IPS DF 6.9 (cell line): ENCODE measurements at regions not wholly inside any gene's neighbourhood (a gene's known extent, or its start where the extent isn't known, plus 50 kb on each side); places are given as distances from the start of the nearest gene placed in this dataset.

ENCODE experiments used
- DNase-seq: peaks from one replicate; pipeline ENCODE4 v3.0.0-alpha.2; 2013; ENCODE audit warnings: low read depth, low spot score
- H3K27ac ChIP-seq: one replicate; pipeline ENCODE4 v1.5.1; 2013; ENCODE audit warnings: low read length, control low read depth
- H3K27me3 ChIP-seq: 2 replicates; pipeline ENCODE4 v1.6.1; 2013; ENCODE audit warnings: mild to moderate bottlenecking, low read length; ENCODE audit not compliant: control insufficient read depth, insufficient read depth
- H3K36me3 ChIP-seq: 2 replicates; pipeline ENCODE4 v1.6.1; 2013; ENCODE audit warnings: low read length; ENCODE audit not compliant: control insufficient read depth, insufficient read depth
- H3K4me1 ChIP-seq: 2 replicates; pipeline ENCODE4 v1.6.1; 2013; ENCODE audit warnings: low read length; ENCODE audit not compliant: control insufficient read depth, insufficient read depth
- H3K4me3 ChIP-seq: 2 replicates; pipeline ENCODE4 v1.5.1; 2013; ENCODE audit warnings: mild to moderate bottlenecking, low read length
- H3K9me3 ChIP-seq: 2 replicates; pipeline ENCODE4 v1.6.1; 2013; ENCODE audit warnings: low read length, inconsistent platforms; ENCODE audit not compliant: control insufficient read depth, insufficient read depth
- WGBS: extraction: QIAGEN DNeasy Blood & Tissue Kit; methylation state at CpG from one replicate; pipeline ENCODE4 v1.1.7; 2013; ENCODE audit warnings: mixed read lengths, missing lambda C conversion rate; ENCODE audit not compliant: insufficient read length, insufficient coverage; 5-methylcytosine and 5-hydroxymethylcytosine counted together

GRCh38 chr15:69789648-69790393, 307.9 kb downstream of the TLE3 start:
- Histone ChIP-seq H3K4me3 (no peak overlapping the region), H3K27me3 (no peaks in the 10 kb centered on the region), H3K4me1 (no peaks in the 10 kb centered on the region; the same call in 1 of the 2 replicates), H3K36me3 (no peaks in the 10 kb centered on the region), H3K27ac (no peak overlapping the region), H3K9me3 (no peaks in the 10 kb centered on the region)
- DNase-seq = no peak
- no CpG with 5 or more reads among the region's 9 CpGs for WGBS

- H3K36me3 ChIP-seq = no peaks in the 10 kb centered on the region
- H3K4me3 ChIP-seq = no peak overlapping the region
- no CpG with 5 or more reads among the region's 12 CpGs for WGBS
- H3K27me3 ChIP-seq = no peaks in the 10 kb centered on the region
- no peak for DNase-seq
- H3K4me1 ChIP-seq = peaks cover 1% of the 10 kb centered on the region; the same call in 1 of the 2 replicates
- no peak overlapping the region for H3K27ac ChIP-seq
- H3K9me3 ChIP-seq = no peaks in the 10 kb centered on the region
Measured at GRCh38 chr15:69790632-69791031, 307.1 kb downstream of the TLE3 start.

DNA sequence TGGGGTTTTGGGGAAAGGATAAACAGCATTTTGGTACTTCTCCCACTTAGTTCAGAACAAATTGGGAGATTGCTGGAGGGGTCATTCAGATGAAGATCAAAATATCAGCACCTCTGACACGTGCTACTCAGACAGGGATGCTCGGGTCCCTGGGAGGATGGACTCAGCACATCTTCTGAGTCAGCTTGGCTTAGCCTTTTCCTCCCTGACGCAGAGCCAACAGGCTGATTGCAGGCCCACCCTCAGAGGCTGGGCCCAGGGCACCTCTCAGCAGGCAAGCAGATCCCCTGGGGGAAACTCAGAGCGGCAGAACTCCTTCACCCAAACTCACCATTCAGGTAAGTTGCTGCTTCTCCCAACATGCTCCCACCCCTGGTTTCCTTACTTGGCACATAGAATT, 304.9 kb downstream of the TLE3 start:
- Histone ChIP-seq H3K27me3 (no peaks in the 10 kb centered on the region), H3K4me3 (no peak overlapping the region), H3K27ac (no peak overlapping the region), H3K4me1 (peaks cover 1% of the 10 kb centered on the region; the same call in 1 of the 2 replicates), H3K36me3 (no peaks in the 10 kb centered on the region), H3K9me3 (no peaks in the 10 kb centered on the region)
- no peak for DNase-seq
- no CpG with 5 or more reads among the region's 4 CpGs for WGBS

GRCh38 chr15:69793431-69793780, 304.3 kb downstream of the TLE3 start:
- no peak overlapping the region for H3K4me3 ChIP-seq
- H3K36me3 ChIP-seq = no peaks in the 10 kb centered on the region
- no peak overlapping the region for H3K27ac ChIP-seq
- no peak for DNase-seq
- peaks cover 1% of the 10 kb centered on the region for H3K4me1 ChIP-seq
- H3K27me3 ChIP-seq = no peaks in the 10 kb centered on the region
- no peaks in the 10 kb centered on the region for H3K9me3 ChIP-seq
- no CpG with 5 or more reads among the region's 9 CpGs for WGBS

GRCh38 chr15:69793781-69794451, 303.8 kb downstream of the TLE3 start:
- H3K4me1 ChIP-seq = peaks cover 1% of the 10 kb centered on the region
- H3K4me3 ChIP-seq = no peak overlapping the region
- WGBS = no CpG with 5 or more reads among the region's 9 CpGs
- H3K27ac ChIP-seq = no peak overlapping the region
- H3K36me3 ChIP-seq = no peaks in the 10 kb centered on the region
- H3K27me3 ChIP-seq = no peaks in the 10 kb centered on the region
- DNase-seq = no peak
- no peaks in the 10 kb centered on the region for H3K9me3 ChIP-seq

DNA sequence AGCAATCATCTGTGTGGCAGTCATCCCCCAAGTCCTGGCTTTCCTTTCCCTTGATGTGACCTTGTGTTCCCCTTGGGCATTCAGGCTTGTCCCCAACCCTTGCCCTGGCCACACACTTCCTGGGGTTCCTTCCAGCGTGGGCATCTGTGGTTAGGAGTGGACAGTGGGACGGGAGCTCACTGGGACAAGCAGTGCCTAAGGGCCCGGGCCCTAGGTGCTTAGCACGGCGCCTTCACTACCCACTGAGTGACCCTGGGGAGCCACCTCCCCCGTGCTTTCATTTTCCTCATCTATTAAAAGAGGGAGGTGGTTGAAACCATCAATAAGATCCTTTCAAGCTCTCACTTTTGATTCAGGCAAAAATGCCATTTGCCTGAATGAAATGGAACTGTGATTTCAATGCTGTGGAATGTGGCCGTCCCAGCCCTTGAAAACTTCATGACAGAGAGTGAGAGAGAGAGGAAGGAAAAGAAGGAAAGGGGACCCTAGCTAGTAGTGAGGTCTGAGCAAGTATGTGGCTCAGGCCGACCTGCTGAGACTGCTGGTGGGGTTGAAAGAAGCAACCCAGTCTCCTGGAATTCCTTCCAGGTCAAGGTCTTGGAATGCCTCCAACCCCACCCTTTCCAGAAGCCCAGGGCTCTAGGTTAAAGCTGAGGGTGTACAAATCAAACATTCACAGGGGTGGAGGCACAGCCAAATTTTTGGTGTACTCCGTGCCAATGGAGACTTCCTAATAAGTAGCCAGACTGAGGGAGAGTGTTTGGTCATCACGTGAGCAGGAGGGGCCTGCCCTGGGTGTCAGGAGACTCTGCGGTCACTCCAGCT, 302.9 kb downstream of the TLE3 start:
- H3K27ac ChIP-seq = no peak overlapping the region
- no peaks in the 10 kb centered on the region for H3K27me3 ChIP-seq
- no CpG with 5 or more reads among the region's 11 CpGs for WGBS
- H3K4me1 ChIP-seq = peaks cover 1% of the 10 kb centered on the region
- no peaks in the 10 kb centered on the region for H3K36me3 ChIP-seq
- no peaks in the 10 kb centered on the region for H3K9me3 ChIP-seq
- DNase-seq = no peak
- no peak overlapping the region for H3K4me3 ChIP-seq

GRCh38 chr15:69795601-69796000, 302.1 kb downstream of the TLE3 start:
- WGBS = no CpG with 5 or more reads among the region's 6 CpGs
- no peak for DNase-seq
- H3K9me3 ChIP-seq = no peaks in the 10 kb centered on the region
- no peak overlapping the region for H3K4me3 ChIP-seq
- H3K4me1 ChIP-seq = peaks cover 1% of the 10 kb centered on the region
- no peak overlapping the region for H3K27ac ChIP-seq
- H3K27me3 ChIP-seq = no peaks in the 10 kb centered on the region
- H3K36me3 ChIP-seq = no peaks in the 10 kb centered on the region

DNA sequence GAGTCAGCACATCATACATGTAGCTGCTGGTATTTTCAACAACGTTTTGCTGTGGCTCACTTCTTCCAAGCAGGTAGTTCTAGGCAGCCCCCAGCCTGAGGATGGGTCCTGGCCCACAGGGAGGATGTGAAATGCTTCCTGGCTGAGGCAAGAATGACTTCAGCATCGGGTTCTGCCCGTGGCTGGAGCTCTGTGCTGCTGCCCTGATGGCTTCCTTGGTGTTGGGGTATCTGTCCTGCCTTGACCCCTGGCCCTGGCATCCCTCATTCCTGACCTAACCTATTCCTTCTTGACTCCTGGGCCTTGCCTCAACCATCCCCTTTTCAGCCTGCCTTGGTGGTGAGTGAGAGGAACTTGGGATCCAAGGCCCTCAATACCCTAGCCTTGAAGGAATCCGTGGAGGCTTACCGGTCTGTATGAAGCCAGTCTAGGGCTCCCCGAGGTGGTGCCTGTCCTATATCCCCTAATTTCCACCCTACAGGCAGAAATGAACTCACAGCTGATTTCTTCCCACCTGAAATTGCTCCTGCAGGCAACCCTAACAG, 300.6 kb downstream of the TLE3 start:
- WGBS = no CpG with 5 or more reads among the region's 6 CpGs
- Histone ChIP-seq H3K36me3 (no peaks in the 10 kb centered on the region), H3K4me1 (peaks cover 1% of the 10 kb centered on the region), H3K9me3 (no peaks in the 10 kb centered on the region), H3K27me3 (no peaks in the 10 kb centered on the region), H3K27ac (no peak overlapping the region), H3K4me3 (no peak overlapping the region)
- no peak for DNase-seq

GRCh38 chr15:69797615-69798014, 300.1 kb downstream of the TLE3 start:
- no peak for DNase-seq
- WGBS = no CpG with 5 or more reads among the region's 3 CpGs
- no peaks in the 10 kb centered on the region for H3K36me3 ChIP-seq
- no peak overlapping the region for H3K4me3 ChIP-seq
- no peaks in the 10 kb centered on the region for H3K27me3 ChIP-seq
- H3K27ac ChIP-seq = no peak overlapping the region
- H3K9me3 ChIP-seq = no peaks in the 10 kb centered on the region
- peaks cover 1% of the 10 kb centered on the region for H3K4me1 ChIP-seq

DNA sequence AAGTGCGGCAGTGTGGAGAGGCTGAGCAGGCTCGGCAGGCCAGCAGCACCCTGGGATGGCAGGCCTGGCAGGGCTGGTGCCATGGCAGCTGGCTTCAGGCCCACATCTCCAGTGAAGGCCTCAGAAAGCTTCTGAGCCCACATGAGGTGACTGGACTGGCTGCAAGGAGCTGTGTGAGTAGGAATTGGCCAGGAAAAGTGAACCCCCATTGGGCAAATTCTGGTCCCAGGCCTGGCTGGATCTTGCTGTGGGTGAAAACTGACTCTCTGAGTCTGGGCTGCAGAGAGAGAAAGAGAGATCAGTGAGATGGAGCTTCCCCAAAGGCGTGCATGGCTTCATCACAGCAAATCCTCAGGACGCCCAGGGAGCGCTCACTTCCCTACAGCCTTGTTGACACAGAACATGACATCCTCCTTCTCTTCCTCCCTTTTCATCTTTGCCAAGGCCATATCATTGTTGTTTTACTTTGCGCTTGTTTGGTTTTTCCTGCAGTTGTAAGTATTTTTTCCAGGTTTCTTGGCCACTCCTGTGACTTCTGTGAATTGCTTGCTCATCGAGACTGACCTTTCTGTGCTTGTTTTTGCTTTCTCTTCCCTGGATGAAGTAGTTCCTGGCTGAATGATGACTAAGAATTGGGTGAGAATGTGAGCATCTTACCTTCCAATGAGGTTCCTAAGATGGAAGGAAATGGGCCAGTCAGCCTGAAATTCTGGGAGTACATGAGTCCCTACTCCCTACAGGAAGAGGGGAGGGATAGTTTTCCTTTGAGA, 299.1 kb downstream of the TLE3 start:
- no peak for DNase-seq

More for the DNA sequence above, 299.1 kb downstream of the TLE3 start:
- Histone ChIP-seq H3K4me1 (peaks cover 1% of the 10 kb centered on the region), H3K9me3 (no peaks in the 10 kb centered on the region), H3K27ac (no peak overlapping the region), H3K4me3 (no peak overlapping the region), H3K36me3 (no peaks in the 10 kb centered on the region), H3K27me3 (no peaks in the 10 kb centered on the region)
- no CpG with 5 or more reads among the region's 7 CpGs for WGBS
